ENCODE measurements at regions not wholly inside any gene's neighbourhood (a gene's known extent, or its start where the extent isn't known, plus 50 kb on each side); places are given as distances from the start of the nearest gene placed in this dataset.

- DNase-seq (ENCODE audit: low spot score): no peak
- in situ Hi-C loops (cut with MboI; ENCODE audit: low pct_unique_long_range_greater_than_20kb, low sequenced_read_pairs, unreplicated experiment): no loop called here
- TF ChIP-seq, protein P1, sequence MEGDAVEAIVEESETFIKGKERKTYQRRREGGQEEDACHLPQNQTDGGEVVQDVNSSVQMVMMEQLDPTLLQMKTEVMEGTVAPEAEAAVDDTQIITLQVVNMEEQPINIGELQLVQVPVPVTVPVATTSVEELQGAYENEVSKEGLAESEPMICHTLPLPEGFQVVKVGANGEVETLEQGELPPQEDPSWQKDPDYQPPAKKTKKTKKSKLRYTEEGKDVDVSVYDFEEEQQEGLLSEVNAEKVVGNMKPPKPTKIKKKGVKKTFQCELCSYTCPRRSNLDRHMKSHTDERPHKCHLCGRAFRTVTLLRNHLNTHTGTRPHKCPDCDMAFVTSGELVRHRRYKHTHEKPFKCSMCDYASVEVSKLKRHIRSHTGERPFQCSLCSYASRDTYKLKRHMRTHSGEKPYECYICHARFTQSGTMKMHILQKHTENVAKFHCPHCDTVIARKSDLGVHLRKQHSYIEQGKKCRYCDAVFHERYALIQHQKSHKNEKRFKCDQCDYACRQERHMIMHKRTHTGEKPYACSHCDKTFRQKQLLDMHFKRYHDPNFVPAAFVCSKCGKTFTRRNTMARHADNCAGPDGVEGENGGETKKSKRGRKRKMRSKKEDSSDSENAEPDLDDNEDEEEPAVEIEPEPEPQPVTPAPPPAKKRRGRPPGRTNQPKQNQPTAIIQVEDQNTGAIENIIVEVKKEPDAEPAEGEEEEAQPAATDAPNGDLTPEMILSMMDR (IDR thresholded peaks at IDR 0.05; ENCODE audit: extremely low read depth, insufficient read depth, missing control alignments): no peak
Measured at GRCh38 chr14:101492716-101493115, 68.6 kb upstream of the DIO3 start.

DNA sequence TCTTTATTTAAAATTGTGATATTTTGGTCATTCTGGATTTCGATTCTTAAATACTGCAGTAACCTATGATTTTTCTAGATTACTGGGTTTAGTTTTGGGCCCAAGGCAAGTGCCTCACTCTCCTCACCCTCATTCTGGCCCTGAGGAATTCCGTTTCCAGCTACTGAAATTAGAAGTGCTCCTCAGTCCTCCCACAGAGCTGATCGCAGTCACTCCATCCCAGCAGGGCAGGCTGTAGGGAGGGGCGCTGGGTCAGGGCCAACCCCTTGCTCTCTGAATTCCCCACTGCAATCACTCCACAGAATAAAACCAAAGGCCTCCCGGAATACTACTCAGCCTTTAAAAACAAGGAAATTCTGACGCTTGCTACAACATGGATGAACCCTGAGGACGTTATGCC is 66.5 kb upstream of the DIO3 start:
- TF ChIP-seq, protein P1 (IDR thresholded peaks at IDR 0.05; ENCODE audit: extremely low read depth, insufficient read depth, missing control alignments): no peak
- in situ Hi-C loops (cut with MboI; ENCODE audit: low pct_unique_long_range_greater_than_20kb, low sequenced_read_pairs, unreplicated experiment): no loop called here
- no peak for DNase-seq (ENCODE audit: low spot score)

DNA sequence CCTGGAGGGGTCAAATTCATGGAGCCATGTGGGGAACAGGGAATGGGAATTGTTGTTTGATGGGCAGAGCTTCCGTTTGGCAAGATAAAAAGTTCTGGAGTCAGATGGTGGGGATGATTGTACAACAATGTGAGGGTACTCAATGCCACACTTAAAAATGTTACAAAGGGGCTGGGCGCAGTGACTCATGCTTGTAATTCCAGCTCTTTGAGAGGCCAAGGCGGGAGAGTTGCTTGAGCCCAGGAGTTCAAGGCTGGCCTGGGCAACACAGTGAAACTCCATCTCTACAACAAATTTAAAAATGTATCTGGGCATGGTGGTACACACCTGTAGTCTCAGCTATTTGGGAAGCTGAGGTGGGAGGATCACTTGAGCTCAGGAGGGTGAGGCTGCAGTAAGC is 66.0 kb upstream of the DIO3 start:
- no peak for DNase-seq (ENCODE audit: low spot score)
- TF ChIP-seq, protein P1 (IDR thresholded peaks at IDR 0.05; ENCODE audit: extremely low read depth, insufficient read depth, missing control alignments): no peak
- in situ Hi-C loops (cut with MboI; ENCODE audit: low pct_unique_long_range_greater_than_20kb, low sequenced_read_pairs, unreplicated experiment): no loop called here

DNA sequence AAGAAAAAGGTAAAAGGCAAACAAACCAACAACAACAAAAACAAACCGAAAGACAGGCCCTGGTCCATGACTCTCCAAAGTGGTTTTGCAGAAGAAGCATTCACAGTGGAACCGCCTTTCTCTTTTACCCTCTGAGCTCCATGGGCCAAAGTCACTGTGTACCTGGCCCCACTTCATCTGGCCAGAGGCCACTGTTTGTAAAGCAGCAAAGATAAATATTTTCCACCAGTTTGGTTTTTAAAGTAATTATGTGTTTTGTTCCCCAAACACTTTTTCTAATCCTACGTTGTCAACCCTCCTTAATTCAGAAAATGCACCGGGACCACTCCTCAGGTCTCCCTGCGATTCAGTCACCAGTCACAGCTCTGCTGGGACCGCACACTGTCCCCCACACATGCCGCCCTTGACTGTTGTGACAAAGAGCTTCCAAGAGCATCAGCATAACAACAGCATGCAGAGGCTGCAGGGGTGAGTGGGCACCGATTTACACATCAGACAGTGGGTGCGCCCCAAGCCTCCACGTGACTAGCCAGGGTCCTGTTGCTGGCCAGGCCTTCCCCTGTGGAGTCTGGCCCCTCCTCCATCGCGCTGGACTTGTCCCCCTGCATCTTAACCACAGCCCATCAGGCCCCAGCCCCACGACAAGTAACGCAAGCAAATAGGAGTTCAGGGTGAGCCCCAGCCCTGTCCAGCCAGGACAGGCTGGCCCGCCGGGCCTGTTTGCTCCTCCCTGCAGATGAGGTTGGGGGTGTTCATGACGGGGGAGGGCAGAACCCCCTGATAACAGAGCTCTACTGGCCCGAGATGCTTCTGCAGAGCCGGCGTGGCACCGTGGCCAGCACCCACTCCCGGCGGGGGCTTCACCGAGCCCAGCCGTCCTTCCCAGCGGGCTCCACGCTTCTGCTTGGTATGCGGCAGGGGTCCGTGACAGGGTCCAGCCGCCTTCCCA is 65.2 kb upstream of the DIO3 start:
- in situ Hi-C loops (cut with MboI; ENCODE audit: low pct_unique_long_range_greater_than_20kb, low sequenced_read_pairs, unreplicated experiment): no loop called here
- no peak for DNase-seq (ENCODE audit: low spot score)
- TF ChIP-seq, protein P1 (IDR thresholded peaks at IDR 0.05; ENCODE audit: extremely low read depth, insufficient read depth, missing control alignments): no peak

DNA sequence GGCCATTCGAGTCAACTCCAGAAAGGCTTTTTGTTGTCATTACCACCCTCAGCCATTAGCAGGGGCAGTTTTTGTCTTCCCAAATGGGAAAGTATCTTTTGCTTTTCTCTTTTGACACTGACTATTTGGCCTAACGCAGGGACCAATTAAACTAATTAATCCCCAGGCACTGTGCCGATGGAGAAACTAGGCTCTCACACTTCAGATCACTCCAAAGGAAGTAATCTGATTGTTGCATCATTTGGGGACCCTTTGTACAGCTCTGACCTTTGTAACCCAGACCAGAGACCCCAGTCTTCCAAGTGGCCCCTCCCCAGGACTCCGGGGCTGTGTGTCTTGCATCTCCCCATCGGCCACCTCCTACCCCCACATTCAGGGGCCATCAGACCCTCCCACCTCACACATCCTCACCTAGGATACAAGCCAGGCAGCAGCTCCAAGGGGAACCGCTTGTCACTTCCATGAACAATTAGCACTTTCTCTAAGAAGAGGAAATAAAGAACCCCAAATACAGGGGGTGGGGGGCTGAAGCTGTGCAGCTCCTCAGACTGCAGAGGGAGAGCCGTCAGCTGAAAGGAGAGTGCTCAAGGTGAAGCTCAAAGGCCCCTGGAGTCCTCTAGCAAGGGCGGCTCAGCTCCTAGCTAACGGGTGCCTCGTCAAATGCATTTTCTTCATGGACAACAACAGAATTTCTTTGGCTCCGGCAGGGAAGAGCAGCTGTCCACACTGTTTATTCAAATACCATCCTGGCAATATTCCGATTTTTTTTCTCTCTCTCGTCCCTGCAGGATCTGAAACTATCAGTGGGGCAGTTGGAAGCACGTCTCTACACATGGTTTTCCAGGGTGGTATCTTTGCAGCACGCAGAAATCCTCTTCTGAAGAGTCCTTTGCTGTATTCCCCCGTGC is 64.3 kb upstream of the DIO3 start:
- no peak for DNase-seq (ENCODE audit: low spot score)
- TF ChIP-seq, protein P1 (IDR thresholded peaks at IDR 0.05; ENCODE audit: extremely low read depth, insufficient read depth, missing control alignments): no peak
- in situ Hi-C loops (cut with MboI; ENCODE audit: low pct_unique_long_range_greater_than_20kb, low sequenced_read_pairs, unreplicated experiment): no loop called here

DNA sequence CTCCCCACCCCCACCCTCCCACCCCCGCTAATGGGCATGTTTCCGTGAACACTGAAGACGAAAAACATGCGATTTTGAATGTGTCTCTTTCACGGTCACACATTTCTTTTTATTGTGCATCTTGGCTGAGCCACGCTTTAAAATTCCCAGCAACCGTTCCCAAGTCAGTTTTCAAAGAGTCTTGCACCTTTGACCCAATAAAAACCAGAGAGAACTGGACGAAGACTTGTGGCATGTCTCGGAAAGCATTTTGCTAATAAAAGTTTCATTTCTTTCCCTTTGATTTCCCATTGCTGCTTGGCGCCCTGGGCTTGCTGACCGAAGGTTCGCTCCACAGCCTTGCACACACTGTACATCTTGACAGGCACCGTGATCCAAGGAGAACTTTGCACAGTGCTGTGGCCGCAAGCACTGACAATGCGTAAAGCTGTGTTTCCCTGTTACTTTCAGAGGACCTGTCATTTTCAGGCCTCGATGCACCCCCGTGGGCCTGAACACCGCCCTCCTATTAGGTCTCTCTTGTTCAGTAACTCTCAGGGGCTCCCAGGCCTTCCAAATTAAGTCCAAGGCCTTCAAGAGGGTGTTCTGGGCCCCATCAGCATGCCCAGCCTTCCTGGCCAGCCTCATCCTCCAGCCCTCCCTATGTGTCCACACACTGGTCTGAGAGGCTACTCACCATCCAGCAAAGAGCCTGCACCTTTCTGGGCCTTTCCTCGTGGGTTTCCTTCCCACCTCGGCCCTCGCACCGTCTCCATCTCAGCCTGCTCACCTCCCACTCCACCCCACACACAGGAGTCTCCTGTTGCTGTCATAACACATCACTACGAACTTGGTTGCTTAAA is 63.4 kb upstream of the DIO3 start:
- DNase-seq (ENCODE audit: low spot score): no peak
- TF ChIP-seq, protein P1 (IDR thresholded peaks at IDR 0.05; ENCODE audit: extremely low read depth, insufficient read depth, missing control alignments): no peak
- in situ Hi-C loops (cut with MboI; ENCODE audit: low pct_unique_long_range_greater_than_20kb, low sequenced_read_pairs, unreplicated experiment): no loop called here
